HG03139 (cell line): ENCODE measurements at regions not wholly inside any gene's neighbourhood (a gene's known extent, or its start where the extent isn't known, plus 50 kb on each side); places are given as distances from the start of the nearest gene placed in this dataset.
"Not testable (repeated sequence)": the region's sequence is repeated elsewhere in the genome, so short reads cannot be mapped to it uniquely, and the experiment has no call there.

Source experiments
- ATAC-seq: cut with Tn5 transposase; IDR thresholded peaks from one replicate; pipeline ENCODE4 v1.9.1; 2021; ENCODE audit not compliant: unreplicated experiment

DNA sequence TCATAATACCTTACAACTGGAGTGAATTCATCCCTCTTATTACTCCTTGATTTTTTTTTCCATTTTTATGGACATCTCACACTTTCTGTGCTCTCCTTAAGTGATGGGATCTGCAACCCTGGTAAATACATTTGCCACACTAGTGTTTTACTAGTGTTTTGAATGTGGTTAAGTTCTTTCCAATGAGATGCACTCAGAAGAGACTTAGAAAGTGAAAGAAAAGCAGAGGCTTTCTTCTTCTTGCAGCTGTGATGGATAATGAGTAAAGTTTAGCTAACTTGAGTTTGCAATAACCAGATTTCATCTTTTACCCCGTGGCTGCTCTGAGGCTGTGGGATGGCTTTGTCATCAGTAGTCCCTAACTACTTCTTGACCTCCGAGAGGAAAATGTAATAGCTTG, 1248.4 kb downstream of the NSUN3 start:
- ATAC-seq: no peak

DNA sequence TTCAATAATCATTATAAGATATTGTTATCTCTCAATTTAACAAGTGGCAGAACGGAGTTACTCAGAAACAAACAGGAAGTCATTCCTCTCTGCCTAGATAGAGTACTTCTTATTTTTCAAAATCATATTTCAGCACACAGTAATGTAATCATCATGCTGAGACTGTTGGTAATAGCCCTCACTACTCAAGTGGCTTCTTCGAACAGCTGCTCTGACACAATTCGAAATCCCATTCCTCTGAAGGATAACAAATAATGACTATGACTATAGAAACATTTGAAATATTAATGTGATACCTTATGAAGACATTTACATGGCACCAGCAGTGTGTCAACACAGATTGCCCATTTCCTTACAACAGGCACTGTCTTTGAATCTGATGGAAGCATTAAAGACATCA, 1249.8 kb downstream of the NSUN3 start:
- no peak for ATAC-seq

DNA sequence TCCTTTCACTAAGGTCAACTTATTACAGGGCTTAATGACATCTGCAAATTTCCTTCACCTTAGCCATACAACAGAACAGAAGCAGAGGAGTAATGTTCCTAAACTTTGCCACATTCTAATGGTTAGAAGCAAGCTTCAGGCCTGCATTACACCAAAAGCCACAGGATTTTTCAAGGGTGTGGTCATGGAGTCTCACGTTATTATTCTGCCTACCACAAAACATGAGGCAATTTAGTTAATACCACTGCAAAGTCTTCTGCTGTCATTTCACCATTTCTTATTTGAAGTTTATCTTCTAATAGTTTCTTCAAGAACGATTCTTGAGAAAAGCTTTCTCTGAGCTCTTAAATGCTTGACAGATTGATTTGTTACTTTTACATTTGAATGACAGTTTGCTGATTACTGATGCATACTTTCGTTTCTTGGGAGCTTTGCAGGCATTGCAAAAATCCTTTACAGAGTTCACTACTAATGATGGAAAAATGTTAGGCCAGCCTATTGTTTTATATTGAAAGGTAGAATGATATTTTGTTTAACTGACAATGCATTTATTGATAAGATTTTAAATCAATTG, 1257.1 kb downstream of the NSUN3 start:
- no peak for ATAC-seq

DNA sequence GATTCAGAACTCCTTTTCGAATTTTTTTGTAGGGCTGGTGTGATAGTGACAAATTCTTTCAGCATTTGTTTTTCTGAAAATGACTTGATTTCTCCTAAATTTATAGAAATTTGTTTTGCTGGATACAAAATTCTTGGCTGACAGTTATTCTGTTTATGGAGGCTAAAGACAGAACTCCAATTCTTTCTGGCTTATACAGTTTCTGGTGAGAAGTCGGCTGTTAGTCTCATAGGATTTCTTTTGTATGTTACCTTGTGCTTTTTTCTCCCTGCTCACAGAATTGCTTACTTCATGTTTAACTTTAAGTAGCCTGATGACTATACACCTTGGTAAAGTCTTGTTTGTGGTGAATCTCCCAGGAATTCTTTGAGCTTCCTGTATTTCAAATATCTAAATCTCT, 1264.6 kb downstream of the NSUN3 start:
- no peak for ATAC-seq

DNA sequence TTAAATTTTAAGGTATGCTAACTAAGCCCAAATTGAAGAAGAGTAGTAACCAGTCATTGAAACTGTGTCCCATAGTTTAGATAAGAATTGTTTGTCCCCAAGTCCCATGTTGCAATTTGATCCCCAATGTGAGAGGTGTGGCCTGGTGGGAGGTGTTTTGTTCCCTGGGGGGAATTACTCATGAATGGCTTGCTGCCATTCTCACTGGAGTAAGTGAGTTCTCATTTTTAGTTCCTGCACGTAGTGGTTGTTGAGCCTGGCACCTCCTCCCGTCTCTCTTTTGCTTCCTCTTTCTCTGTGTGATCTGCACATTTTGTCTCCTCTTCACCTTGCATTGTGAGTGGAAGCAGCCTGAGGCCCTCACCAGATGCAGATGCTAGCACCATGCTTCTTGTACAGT, 1271.0 kb downstream of the NSUN3 start:
- ATAC-seq: no peak

DNA sequence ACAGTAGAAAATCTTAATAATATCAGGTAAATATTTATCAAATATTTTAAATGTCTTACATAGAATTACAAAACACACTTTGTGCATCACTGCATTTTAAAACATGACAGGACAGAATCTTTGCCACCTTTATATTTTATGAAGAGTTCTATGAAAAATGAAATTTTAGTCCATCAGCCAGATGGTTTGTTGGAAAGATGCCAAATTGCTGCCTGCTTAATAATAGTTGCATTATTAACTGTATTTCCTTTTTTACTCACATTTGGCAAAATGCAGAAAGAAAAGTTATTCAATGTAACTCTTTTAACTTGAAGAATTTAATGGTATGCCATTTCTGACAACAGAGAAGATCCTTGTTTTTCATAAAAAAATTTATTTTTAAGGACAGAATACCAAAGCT, 1271.6 kb downstream of the NSUN3 start:
- ATAC-seq: no peak

DNA sequence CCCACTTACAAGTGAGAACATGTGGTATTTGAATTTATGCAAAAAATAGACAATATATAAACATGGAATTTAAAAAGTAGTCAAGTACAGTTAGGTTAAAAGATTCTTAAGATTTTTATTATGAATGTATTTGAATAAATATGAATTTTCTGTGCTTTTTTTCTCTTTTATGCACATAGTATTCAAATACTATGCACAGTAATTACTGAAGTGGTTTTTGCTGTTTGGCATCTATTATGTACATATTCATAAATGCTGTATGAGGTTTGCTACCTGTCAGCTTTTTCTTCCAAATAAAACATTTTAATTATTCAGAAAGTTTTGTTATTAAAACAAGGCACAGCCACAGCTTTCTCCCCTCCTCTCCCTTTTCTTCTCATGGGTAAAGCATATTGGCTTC, 1272.7 kb downstream of the NSUN3 start:
- ATAC-seq: no peak

DNA sequence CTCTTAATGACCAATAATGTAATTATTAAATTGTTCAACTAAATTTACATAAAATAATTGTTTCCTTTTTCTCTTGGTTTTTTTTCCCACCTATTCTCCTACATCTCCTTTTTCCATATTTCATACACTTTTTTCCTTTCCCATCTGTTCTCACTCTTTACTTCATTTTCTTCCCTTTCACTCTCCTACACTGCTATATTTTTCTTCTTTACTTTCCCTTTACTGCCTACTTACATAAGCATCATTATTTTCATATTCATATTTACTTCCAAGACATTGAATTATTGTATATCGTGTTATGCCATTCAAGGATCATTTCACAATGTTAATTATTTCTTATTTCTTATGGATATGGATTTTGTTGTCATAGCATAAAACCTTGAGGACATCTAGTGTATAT, 1275.6 kb downstream of the NSUN3 start:
- ATAC-seq: no peak

DNA sequence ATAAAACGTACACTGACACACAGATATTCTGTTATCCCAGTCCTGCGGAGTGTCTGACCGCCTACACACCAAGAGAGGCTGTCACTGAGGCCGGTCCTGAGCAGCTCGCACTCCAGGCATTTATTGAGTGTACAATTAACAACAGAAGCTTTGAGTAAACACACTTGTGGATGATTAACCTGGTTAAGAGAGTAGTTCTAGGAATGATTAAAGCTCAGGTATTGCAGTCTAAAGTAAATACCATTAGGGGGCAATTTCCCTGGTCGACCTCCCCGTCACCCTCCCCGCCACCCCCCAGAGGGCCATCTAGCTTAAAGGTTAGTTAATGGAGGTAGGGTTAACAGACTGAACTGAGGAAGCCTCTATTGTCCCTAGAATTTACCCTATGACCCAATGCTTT, 1278.5 kb downstream of the NSUN3 start:
- no peak for ATAC-seq

DNA sequence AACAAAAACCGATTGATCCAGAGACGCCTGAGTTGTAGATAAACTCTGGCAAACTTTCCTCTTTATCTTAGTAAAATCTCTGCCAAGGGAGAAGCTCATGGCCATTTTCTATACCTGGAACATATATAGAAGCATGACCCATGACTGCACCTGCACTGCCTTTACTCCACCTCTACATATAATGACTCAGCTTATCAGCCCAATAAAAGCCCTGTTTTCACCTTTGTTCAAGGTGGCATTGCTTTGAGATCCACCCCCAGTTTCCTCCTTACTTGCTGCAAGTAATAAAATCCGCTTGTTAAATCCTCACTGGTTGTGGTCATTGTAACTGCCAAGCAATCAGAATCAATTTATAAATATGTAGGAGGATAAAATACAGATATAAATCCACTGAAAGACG, 1280.4 kb downstream of the NSUN3 start:
- ATAC-seq: no peak

DNA sequence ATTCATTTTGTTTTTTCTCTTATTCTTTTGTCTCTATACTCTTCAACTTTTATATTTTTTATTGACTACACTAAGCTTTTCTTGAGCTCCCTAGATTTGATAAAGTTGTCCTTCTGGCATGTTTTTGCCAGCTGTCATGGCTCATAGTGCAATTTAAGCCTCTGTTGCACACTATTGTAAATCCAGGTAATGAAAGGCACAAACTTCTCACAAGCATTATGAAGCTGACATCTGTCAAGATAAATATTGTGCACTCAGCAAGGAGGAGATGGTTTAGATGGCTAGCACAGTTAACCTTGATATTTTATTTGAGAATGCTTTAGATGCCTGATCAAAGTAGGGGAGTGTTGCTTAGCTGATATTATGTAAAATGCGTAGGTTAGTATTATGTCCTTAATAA, 1280.9 kb downstream of the NSUN3 start:
- no peak for ATAC-seq

DNA sequence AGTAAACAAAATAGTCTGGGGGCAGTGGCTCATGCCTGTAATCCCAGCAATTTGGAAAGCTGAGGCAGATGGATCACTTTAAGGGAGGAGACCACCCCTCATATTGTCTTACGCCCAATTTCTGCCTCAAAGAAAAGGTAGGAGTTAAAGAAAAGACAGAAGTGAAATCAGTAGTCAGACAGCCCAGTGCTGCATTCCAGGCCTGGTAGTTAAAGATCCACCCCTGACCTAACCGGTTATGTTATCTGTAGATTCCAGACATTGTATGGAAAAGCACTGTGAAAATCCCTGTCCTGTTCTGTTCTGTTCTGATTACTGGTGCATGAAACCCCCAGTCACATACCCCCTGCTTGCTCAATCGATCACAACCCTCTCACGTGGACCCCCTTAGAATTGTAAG, 1285.1 kb downstream of the NSUN3 start:
- ATAC-seq: not testable (repeated sequence)

DNA sequence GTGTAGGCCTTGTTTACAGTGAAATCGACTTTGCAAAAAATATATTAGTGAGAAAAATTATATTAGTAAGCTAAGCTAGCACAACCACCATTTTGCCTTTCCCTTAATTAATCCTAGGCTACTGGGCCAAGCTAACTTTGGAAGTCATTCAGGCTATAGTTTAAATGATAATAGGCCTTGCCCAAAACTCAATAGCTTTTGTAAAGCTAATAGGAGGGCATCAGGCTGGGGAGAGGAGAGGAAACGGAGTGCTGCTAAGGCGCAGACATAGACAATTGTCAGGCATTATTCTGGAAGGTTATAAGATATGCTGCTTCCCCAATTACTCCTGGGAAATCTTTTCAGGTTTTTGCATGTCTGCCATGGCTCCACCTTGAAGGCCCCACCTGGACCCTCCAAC, 1286.0 kb downstream of the NSUN3 start:
- ATAC-seq: no peak

DNA sequence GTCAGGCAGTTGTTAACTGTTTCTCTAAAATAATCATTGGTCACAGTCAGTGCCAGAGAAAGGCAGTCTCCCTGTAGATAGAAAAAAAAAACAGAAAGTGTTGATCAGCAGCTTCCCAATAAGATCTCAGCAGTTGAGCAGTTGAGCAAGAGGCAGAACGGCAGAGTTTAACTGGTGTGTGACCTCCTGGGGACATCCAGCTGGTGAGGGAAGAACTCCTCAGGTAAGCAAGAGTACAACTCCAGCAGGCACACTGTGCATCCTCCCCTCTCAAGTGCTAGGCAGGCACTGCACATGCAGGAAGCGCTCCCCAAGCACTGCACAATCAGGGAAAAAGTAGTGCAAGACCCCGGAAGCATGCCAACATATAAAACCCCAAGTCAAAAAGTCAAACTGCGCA, 1287.2 kb downstream of the NSUN3 start:
- ATAC-seq: no peak

DNA sequence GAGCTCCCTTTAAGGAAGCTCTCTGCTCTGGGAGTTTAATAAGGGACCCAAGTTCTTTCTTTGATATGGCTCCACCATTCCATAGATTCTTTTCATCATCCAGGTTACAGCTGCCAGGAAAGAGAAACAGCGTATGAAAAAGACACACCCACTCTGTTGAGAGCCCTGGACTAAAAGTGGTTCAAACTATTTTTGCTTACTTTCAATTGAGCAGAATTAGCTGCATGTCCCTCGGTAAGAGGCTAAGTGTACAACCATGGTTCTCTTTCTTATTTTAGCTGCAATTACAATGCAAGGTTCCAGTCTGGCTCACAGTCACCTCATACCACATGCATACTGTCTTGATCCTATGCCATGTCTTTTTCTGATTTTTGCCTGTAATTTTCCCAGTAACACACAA, 1288.3 kb downstream of the NSUN3 start:
- ATAC-seq: no peak

DNA sequence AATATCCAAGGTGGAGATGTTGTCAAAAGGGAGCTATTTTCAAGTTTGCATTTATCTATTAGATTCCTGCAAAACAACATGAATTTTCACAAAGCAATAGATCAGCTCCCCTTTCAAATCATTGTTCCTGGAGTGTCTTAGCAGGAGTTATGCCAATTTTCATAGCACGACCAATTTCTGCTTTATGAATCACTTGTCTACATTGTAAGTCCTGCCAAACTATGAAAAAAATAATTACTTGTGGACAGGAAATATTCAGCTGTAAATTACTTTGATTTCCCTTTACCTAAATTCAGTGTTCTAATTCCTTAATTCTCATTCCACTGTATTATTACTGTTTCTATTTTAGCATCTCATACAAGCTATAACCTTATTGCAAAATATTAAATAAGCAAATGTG, 1289.6 kb downstream of the NSUN3 start:
- ATAC-seq: no peak

DNA sequence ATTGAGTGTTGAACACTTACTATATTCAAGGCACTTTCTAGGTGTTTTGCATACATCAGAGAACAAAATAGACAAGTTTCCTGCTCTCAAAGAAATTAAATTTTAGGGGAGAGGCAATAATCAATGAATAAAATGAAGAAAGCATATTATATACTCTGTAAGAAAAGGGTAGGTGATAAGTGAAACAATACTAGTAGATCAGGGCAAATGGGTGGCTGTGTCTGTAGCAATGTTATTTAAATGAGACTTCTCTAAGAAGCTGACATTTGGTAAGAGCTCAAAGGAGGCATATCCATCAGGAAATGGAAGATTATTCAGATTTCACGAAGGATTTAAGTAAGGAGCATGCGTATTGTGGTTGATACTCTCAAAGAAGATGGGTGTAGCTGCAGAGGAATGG, 1291.6 kb downstream of the NSUN3 start:
- no peak for ATAC-seq

DNA sequence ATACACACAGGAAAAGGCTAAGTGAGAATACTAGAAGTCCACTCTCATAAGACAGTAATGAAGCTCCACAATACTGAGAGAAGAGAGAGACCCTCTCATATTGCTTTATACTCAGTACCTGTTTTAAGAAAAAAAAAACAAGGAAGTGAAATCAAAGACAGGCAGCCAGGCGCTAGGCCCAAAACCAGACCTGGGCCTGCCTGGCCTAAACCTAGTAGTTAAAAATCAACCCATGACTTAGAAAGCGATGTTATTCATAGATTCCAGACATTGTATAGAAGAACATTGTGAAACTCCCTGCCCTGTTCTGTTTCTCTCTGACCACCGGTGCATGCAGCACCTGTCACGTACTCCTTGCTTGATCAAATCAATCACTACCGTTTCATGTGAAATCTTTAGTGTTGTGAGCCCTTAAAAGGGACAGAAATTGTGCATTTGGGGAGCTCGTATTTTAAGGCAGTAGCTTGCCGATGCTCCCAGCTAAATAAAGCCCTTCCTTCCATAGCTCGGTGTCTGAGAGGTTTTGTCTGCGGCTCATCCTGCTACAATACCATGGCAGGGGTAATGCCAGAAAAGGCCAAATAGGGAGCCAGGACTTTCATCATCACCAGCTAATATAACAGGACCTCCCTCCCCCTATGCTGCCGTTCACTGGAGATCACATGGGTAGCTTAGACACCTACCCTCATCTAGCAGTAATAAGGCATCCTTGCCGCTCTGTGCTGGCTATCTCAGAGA, 1294.1 kb downstream of the NSUN3 start:
- ATAC-seq: peak; percentile 48

DNA sequence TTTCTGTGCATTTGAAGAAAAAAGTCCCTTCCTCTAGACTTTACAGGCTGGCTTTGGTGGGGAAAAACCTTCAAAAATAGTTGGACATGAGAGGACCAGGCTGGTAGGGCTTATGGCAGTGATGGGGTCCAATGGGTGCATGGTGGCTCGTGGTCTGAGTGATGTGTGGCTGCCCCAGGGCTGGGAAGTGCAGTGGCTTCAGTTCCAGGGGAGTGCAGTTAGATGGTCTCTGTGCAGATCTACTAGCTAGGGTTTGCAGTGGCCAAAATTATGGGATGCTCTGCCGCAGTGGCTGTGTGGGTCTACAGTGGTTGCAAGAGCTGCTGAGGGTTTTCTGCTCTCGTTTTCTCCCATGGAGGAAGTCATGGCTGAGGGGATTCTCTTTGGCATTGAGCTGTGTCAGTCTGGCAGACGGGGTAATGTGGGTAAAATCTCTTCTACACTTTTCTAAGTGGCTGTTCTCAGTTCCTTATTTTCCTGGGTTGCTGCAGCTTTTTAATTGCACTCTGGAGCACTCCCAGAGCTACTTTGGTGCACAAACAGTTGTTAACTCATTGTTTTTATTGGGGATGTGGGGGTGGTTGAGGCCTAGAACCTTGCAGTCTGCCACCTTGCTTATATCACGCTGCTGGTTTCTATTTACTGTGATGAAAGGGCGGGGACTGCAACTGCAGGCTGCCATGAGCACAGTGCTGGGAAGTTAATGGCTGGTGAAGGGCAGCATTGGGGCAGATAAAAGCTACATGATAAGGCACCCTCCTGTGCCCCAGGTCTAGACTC, 1324.6 kb downstream of the NSUN3 start:
- ATAC-seq: no peak

DNA sequence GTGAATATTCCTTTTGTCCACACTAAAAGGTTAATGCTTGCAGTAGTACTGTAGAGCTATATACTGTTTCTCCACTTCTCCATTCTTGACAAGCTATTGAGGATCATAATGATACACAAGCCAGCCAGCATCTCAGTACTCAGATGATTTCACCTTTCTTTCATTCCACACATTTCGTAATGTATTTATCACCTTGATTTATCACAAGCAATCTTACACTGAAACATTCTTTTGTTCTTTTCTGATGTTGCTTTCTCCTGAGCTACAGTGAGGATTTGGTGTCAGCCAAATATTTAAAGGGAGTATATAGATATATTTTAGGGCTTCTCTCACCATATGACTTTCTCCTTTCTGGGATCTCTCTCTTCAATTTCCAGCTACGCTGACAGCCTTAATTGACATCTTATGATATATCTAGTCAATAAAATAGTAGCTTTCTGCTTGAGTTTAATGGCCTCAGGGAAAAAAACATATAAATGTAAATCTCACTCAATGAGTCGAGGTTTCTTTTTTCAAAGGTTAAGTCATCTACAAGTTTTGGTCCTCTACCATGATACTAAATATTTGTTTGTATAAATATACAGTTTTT, 1327.0 kb downstream of the NSUN3 start:
- ATAC-seq: no peak

DNA sequence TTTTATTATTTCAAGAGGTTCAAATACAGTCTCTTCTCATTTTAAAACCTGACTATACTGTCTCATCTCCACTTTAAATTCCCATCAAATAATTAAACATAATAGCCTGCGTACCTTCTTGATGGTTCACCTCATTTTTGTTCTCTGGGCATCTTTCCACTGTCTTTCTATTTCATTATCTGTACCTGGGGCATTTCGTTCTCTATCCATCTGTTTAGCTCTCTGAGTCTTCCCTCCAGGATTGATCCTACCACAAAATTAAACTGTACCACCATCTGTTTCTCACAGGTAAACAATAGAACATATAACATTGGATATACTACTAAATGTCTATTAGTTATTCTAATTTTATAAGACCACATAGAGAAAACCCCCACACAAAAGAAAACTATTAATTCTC, 1331.4 kb downstream of the NSUN3 start:
- ATAC-seq: no peak

DNA sequence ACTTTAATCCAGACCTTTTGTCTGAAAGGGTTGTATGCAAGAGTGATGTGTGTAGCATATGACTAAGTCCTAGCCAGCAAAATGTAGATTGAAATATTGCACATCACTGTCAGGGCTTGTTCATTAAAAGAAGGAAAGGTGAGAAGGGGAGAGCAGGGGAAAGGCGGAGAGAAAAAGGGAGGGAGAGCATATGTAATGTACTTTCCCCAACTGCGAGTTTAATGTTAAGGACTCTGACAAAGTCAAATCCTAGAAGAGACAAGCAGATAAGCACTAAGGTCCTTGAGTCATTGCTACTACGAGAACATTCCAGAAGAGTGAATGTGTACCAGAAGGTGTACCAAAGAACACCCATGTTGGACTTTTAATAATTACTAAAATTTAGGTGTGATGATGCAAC, 1336.7 kb downstream of the NSUN3 start:
- ATAC-seq: no peak
